Thyroid gland (tissue), 4 donors: ENCODE measurements at regions not wholly inside any gene's neighbourhood (a gene's known extent, or its start where the extent isn't known, plus 50 kb on each side); places are given as distances from the start of the nearest gene placed in this dataset.

ENCODE experiments used
- CTCF ChIP-seq, 6 experiments: fragments of 200-600 bp in 3 of 6; fragments of 450-650 bp in 3 of 6; sonication (generic) in 3 of 6; IDR thresholded peaks; one replicate each; pipeline ENCODE4 v1.5.1; 2016 to 2019; ENCODE audit warnings: antibody characterized with exemption in 6 of 6, mild to moderate bottlenecking in 2 of 6, inconsistent platforms in 1 of 6, moderate library complexity in 1 of 6
- POLR2A ChIP-seq, 2 donors: fragments of 450-650 bp; IDR thresholded peaks; one replicate each; pipeline ENCODE4 v1.6.1; 2017; ENCODE audit warnings: antibody characterized with exemption in 2 of 2, mild to moderate bottlenecking in 2 of 2, moderate library complexity in 1 of 2

- no peak for TF ChIP-seq CTCF (IDR thresholded peaks at IDR 0.05)
- no peak for TF ChIP-seq POLR2A (IDR thresholded peaks at IDR 0.05)
Measured at GRCh38 chr2:223210489-223210888, 158.5 kb downstream of the KCNE4 start.
